ENCODE measurements at regions not wholly inside any gene's neighbourhood (a gene's known extent, or its start where the extent isn't known, plus 50 kb on each side); places are given as distances from the start of the nearest gene placed in this dataset.

DNA sequence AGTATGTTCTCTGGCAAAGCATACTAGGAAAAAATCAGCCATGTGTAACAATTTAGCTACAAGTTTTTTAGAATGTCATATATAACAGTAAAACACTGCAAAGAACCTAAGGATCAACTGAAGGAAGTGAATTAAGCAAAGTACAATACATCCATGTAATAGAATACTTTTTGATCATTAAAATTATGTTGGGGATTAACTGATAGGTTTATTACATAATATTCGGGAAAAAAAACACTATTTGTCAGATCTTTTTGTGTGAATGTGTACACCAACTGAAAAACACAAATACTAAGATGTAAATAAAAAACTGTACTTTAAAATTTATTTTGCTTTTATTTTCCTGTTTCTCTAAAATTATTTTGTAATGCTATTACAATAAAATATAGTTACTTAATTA is 185.5 kb upstream of the DYNLRB2 start:
- no peak overlapping the region for H3K27ac Mint-ChIP-seq
- H3K4me1 Mint-ChIP-seq, result no peaks in the 10 kb centered on the region
- DNase-seq (no peak), ATAC-seq (ENCODE audit: low read depth) (no peak)
- CTCF ChIA-PET, result no interaction called here
- intact Hi-C loops (cut with micrococcal nuclease), result no loop called here
- POLR2A ChIA-PET, result no interaction called here
- TF ChIP-seq, protein P1, sequence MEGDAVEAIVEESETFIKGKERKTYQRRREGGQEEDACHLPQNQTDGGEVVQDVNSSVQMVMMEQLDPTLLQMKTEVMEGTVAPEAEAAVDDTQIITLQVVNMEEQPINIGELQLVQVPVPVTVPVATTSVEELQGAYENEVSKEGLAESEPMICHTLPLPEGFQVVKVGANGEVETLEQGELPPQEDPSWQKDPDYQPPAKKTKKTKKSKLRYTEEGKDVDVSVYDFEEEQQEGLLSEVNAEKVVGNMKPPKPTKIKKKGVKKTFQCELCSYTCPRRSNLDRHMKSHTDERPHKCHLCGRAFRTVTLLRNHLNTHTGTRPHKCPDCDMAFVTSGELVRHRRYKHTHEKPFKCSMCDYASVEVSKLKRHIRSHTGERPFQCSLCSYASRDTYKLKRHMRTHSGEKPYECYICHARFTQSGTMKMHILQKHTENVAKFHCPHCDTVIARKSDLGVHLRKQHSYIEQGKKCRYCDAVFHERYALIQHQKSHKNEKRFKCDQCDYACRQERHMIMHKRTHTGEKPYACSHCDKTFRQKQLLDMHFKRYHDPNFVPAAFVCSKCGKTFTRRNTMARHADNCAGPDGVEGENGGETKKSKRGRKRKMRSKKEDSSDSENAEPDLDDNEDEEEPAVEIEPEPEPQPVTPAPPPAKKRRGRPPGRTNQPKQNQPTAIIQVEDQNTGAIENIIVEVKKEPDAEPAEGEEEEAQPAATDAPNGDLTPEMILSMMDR (IDR thresholded peaks at IDR 0.05), result no peak
- peaks cover 6% of the 10 kb centered on the region for H3K27me3 Mint-ChIP-seq
- H3K36me3 Mint-ChIP-seq (ENCODE audit: low read depth), result no peaks in the 10 kb centered on the region
- no peaks in the 10 kb centered on the region for H3K9me3 Mint-ChIP-seq
- no peak overlapping the region for H3K4me3 Mint-ChIP-seq

DNA sequence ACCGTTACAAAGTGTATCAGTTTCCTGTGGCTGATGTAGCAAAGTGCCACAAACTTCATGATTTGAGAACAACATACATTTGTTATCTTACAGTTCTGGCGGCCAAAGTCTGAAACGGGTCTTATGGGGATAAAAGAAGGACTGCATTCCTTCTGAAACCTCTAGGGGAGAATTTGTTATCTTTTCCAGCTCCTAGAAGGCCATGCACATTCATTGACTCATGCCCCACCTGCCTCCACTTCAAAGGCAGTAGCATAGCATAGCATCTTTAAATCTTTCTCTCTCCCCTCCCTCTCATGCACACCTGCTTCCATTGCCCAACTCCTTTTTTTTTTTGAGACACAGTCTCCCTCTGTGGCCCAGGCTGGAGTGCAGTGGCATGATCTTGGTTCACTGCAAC is 190.7 kb upstream of the DYNLRB2 start:
- ChIA-PET POLR2A (no interaction called here), CTCF (no interaction called here)
- DNase-seq, result no peak
- H3K9me3 Mint-ChIP-seq, result peaks cover 4% of the 10 kb centered on the region
- H3K4me1 Mint-ChIP-seq, result peaks cover 8% of the 10 kb centered on the region
- H3K4me3 Mint-ChIP-seq, result no peak overlapping the region
- intact Hi-C loops (cut with micrococcal nuclease), result no loop called here
- TF ChIP-seq, protein P1 (IDR thresholded peaks at IDR 0.05), result no peak
- H3K36me3 Mint-ChIP-seq (ENCODE audit: low read depth), result no peaks in the 10 kb centered on the region
- peaks cover 7% of the 10 kb centered on the region for H3K27me3 Mint-ChIP-seq
- H3K27ac Mint-ChIP-seq, result no peak overlapping the region
- no peak for ATAC-seq (ENCODE audit: low read depth)

DNA sequence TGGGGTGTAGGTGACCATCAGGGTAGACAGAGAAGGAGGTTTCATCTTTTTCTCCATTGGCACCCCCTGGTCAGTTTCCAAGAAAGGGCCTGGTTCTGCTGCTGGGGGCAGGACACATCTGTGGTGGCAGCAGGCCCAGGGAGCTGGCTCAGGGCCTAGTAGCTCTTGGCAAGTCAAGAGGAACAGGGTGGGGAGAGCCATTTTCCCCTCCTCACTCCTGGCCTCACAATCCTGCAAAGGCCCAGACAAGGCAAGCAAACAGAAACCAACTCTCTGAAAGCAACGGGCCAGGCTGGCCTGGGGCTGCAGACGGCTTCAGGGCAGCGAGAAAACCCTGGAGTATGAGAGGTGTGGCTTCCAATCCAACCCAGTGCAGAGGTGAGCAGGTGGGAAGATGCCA is 192.9 kb upstream of the DYNLRB2 start:
- no peak for DNase-seq
- no peak overlapping the region for H3K4me3 Mint-ChIP-seq
- POLR2A ChIA-PET, result no interaction called here
- peaks cover 8% of the 10 kb centered on the region for H3K4me1 Mint-ChIP-seq
- H3K27ac Mint-ChIP-seq, result no peak overlapping the region
- CTCF ChIA-PET, result no interaction called here
- H3K27me3 Mint-ChIP-seq, result peaks cover 7% of the 10 kb centered on the region
- ATAC-seq (ENCODE audit: low read depth), result no peak
- intact Hi-C loops (cut with micrococcal nuclease), result loop anchor here (5.0 kb wide), 1 partner anchor 329 kb away; no protein-coding TSS in a partner anchor
- H3K9me3 Mint-ChIP-seq, result peaks cover 4% of the 10 kb centered on the region
- TF ChIP-seq, protein P1 (IDR thresholded peaks at IDR 0.05), result no peak
- H3K36me3 Mint-ChIP-seq (ENCODE audit: low read depth), result no peaks in the 10 kb centered on the region

DNA sequence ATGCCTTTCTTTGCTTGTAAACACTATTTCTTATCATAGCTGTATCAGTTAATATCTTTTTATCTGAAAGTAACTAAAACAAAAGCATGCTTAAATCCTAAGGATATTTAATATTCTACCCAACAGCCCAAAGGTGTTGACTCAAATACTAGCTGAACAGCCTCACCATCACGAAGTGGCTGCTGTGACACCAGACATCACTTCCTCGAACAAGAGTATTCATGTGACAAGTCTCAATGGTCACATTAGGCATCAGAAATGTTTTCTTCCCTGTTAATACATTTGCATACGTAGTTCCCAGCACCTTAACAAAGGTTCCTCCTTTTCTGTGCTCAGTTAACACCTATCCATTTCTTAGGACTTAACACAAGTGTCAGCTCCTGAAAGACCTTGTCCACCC is 193.8 kb upstream of the DYNLRB2 start:
- TF ChIP-seq, protein P1 (IDR thresholded peaks at IDR 0.05), result no peak
- intact Hi-C loops (cut with micrococcal nuclease), result loop anchor here (5.0 kb wide), 1 partner anchor 330 kb away; no protein-coding TSS in a partner anchor

DNA sequence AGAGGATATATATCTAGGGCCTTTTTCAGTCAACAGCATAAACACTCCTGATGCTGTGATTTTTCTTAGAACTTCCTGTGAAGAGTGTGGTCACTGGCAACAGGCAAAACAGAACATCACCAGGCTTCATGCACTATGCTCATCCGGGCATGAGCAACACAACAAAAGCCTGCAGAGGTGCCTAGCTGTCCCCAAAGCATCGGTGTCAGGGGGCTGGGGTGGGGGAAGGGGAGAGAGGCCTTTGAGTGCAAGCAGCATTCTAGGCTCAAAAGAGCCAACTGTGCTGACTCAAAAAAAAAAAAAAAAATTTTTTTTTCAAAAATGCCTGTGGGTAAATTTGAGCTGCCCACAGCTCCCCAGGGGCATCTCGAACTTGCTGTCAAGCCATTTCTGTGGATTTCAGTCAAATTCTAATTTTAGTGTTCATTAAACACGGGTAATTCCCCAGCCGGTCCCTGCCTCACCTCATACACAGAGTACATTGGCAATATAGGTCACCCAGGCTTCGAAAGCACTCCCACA is 194.6 kb upstream of the DYNLRB2 start:
- Mint-ChIP-seq H3K9me3 (peaks cover 4% of the 10 kb centered on the region), H3K4me1 (peaks cover 8% of the 10 kb centered on the region), H3K27me3 (peaks cover 6% of the 10 kb centered on the region), H3K27ac (no peak overlapping the region), H3K36me3 (ENCODE audit: low read depth) (no peaks in the 10 kb centered on the region), H3K4me3 (no peak overlapping the region)
- ATAC-seq (ENCODE audit: low read depth) (peak; percentile 88), DNase-seq (no peak)
- intact Hi-C loops (cut with micrococcal nuclease), result loop anchor here (5.0 kb wide), 1 partner anchor 331 kb away; no protein-coding TSS in a partner anchor
- POLR2A ChIA-PET, result no interaction called here
- CTCF ChIA-PET, result no interaction called here
- TF ChIP-seq, protein P1 (IDR thresholded peaks at IDR 0.05), result no peak

More for the DNA sequence above, 193.8 kb upstream of the DYNLRB2 start:
- Mint-ChIP-seq H3K27me3 (peaks cover 7% of the 10 kb centered on the region), H3K4me1 (peaks cover 8% of the 10 kb centered on the region), H3K4me3 (no peak overlapping the region), H3K36me3 (ENCODE audit: low read depth) (no peaks in the 10 kb centered on the region), H3K9me3 (peaks cover 4% of the 10 kb centered on the region), H3K27ac (no peak overlapping the region)
- DNase-seq, result no peak
- ChIA-PET POLR2A (no interaction called here), CTCF (no interaction called here)
- ATAC-seq (ENCODE audit: low read depth), result no peak
